DOHH2 (cell line): ENCODE measurements at regions not wholly inside any gene's neighbourhood (a gene's known extent, or its start where the extent isn't known, plus 50 kb on each side); places are given as distances from the start of the nearest gene placed in this dataset.

Experiments used
- CTCF ChIP-seq: fragments of 200-600 bp; sonication (generic); IDR thresholded peaks from one replicate; pipeline ENCODE4 v1.5.1; 2014; ENCODE audit warnings: antibody characterized with exemption, mild to moderate bottlenecking, low read depth, low read length; ENCODE audit not compliant: poor library complexity, severe bottlenecking
- EZH2phosphoT487 ChIP-seq: fragments of 200-600 bp; sonication (generic); IDR thresholded peaks from 2 replicates; pipeline ENCODE4 v1.6.1; 2017; ENCODE audit warnings: borderline replicate concordance, mild to moderate bottlenecking, antibody characterized with exemption, low read length, moderate library complexity, mixed read lengths

- TF ChIP-seq CTCF = no peak
- TF ChIP-seq EZH2phosphoT487 = no peak
These were observed 284.4 kb upstream of the GJB5 start for GRCh38 chr1:34470401-34470800.
